ENCODE measurements at regions not wholly inside any gene's neighbourhood (a gene's known extent, or its start where the extent isn't known, plus 50 kb on each side); places are given as distances from the start of the nearest gene placed in this dataset.
"Not testable (repeated sequence)": the region's sequence is repeated elsewhere in the genome, so short reads cannot be mapped to it uniquely, and the experiment has no call there.

DNA sequence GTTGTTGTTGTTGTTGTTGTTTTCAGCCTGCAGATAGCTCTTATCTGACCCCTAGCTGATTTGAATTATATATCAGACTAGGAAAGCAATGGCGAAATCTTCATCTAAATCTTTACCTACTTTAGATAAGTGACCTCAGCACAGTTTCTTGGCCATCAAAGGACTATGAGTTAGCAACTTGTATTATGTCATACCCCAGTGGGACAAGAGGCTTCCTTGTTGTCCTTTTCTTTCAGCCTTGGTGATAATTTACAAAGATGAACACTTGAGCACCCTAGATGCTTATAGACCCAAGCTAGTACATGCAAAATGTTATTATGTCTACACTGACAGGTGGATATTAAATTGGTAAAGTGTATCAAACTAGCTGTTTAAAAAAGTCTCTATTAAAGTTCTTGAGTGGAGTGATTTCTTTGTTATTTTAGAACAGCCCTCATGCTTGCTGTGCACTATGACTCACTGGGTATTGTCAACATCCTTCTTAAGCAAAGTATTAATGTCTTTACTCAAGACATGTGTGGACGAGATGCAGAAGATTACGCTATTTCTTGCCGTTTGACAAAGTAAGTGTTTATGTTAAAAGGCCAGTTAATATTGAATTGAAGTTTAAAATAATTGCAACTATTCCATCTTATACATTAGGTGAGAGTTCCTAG is 56.6 kb upstream of the ZNF519 start:
- not testable (repeated sequence) for DNase-seq
